Loucy (cell line): ENCODE measurements at regions not wholly inside any gene's neighbourhood (a gene's known extent, or its start where the extent isn't known, plus 50 kb on each side); places are given as distances from the start of the nearest gene placed in this dataset.

Experiments
- H2AFZ ChIP-seq: fragments of 200-600 bp; sonication (generic); 2 replicates; pipeline ENCODE4 v1.6.0; 2016; ENCODE audit warnings: antibody characterized with exemption, mild to moderate bottlenecking, low read length, moderate library complexity
- H3F3A ChIP-seq: fragments of 200-600 bp; 2 replicates; pipeline ENCODE4 v1.6.0; 2016; ENCODE audit warnings: antibody characterized with exemption, low read depth, mild to moderate bottlenecking
- H3K27me3 ChIP-seq: fragments of 200-600 bp; sonication (generic); 2 replicates; pipeline ENCODE4 v1.6.1; 2014; ENCODE audit warnings: low read length, mild to moderate bottlenecking; ENCODE audit not compliant: insufficient read depth, poor library complexity, severe bottlenecking
- H3K36me3 ChIP-seq: fragments of 200-600 bp; sonication (generic); 2 replicates; pipeline ENCODE4 v1.6.1; 2016; ENCODE audit warnings: low read length; ENCODE audit not compliant: insufficient read depth
- H3K4me1 ChIP-seq: fragments of 200-600 bp; sonication (generic); 2 replicates; pipeline ENCODE4 v1.5.1; 2014; ENCODE audit warnings: low read length, mild to moderate bottlenecking; ENCODE audit not compliant: insufficient read depth, poor library complexity, severe bottlenecking
- H3K4me2 ChIP-seq: fragments of 200-600 bp; sonication (generic); 2 replicates; pipeline ENCODE4 v1.6.0; 2014; ENCODE audit warnings: antibody characterized with exemption, low read length, low read depth, mild to moderate bottlenecking; ENCODE audit not compliant: poor library complexity, severe bottlenecking
- H3K4me3 ChIP-seq: fragments of 200-600 bp; sonication (generic); 2 replicates; pipeline ENCODE4 v1.5.1; 2014; ENCODE audit warnings: low read length, mild to moderate bottlenecking, mixed read lengths; ENCODE audit not compliant: poor library complexity, severe bottlenecking
- H3K79me2 ChIP-seq: fragments of 200-600 bp; sonication (generic); 2 replicates; pipeline ENCODE4 v1.6.1; 2014; ENCODE audit warnings: low read length; ENCODE audit not compliant: insufficient read depth
- H3K9ac ChIP-seq: fragments of 200-600 bp; sonication (generic); 2 replicates; pipeline ENCODE4 v1.6.0; 2014; ENCODE audit warnings: mild to moderate bottlenecking, low read depth, low read length, moderate library complexity; ENCODE audit not compliant: poor library complexity, severe bottlenecking
- H3K9me2 ChIP-seq: fragments of 200-600 bp; sonication (generic); replicated peaks from 2 replicates; pipeline ENCODE4 v1.6.1; 2016; ENCODE audit warnings: low read depth, low read length, mixed read lengths
- H3K9me3 ChIP-seq: fragments of 200-600 bp; sonication (generic); 2 replicates; pipeline ENCODE4 v1.6.1; 2014; ENCODE audit warnings: mild to moderate bottlenecking, antibody characterized with exemption, low read length, low read depth; ENCODE audit not compliant: insufficient read depth
- H4K20me1 ChIP-seq: fragments of 200-600 bp; sonication (generic); 2 replicates; pipeline ENCODE4 v1.6.0; 2014; ENCODE audit warnings: antibody characterized with exemption, low read length, mild to moderate bottlenecking; ENCODE audit not compliant: insufficient read depth, poor library complexity, severe bottlenecking
- CTCF ChIP-seq: fragments of 200-600 bp; sonication (generic); conservative IDR thresholded peaks from 2 replicates; pipeline ENCODE4 v1.5.1; 2014; ENCODE audit warnings: mild to moderate bottlenecking, antibody characterized with exemption, low read length
- EZH2phosphoT487 ChIP-seq: fragments of 200-600 bp; IDR thresholded peaks from 2 replicates; pipeline ENCODE4 v1.6.1; 2018; ENCODE audit warnings: antibody characterized with exemption, mild to moderate bottlenecking, moderate library complexity, borderline replicate concordance

- H3K4me3 ChIP-seq: no peak overlapping the region
- no peaks in the 10 kb centered on the region for H3K27me3 ChIP-seq
- H3F3A ChIP-seq: no peaks in the 10 kb centered on the region
- H3K36me3 ChIP-seq: no peaks in the 10 kb centered on the region
- TF ChIP-seq CTCF: no peak
- no peak for TF ChIP-seq EZH2phosphoT487
- H3K4me2 ChIP-seq: no peak overlapping the region
- no peaks in the 10 kb centered on the region for H3K79me2 ChIP-seq
- H2AFZ ChIP-seq: no peak overlapping the region
- no peaks in the 10 kb centered on the region for H3K9me3 ChIP-seq
- no peak overlapping the region for H3K9ac ChIP-seq
- H3K4me1 ChIP-seq: no peaks in the 10 kb centered on the region
- H4K20me1 ChIP-seq: no peaks in the 10 kb centered on the region
- no peaks in the 10 kb centered on the region for H3K9me2 ChIP-seq
Observed at GRCh38 chr14:26328791-26329190, 269.0 kb downstream of the NOVA1 start.

- H3K9ac ChIP-seq: no peak overlapping the region
- no peaks in the 10 kb centered on the region for H3K9me3 ChIP-seq
- no peak overlapping the region for H3K4me3 ChIP-seq
- no peak overlapping the region for H2AFZ ChIP-seq
- no peak overlapping the region for H3K4me2 ChIP-seq
- no peak for TF ChIP-seq EZH2phosphoT487
- no peak for TF ChIP-seq CTCF
- H3K79me2 ChIP-seq: no peaks in the 10 kb centered on the region
- no peaks in the 10 kb centered on the region for H3K9me2 ChIP-seq
- H3K36me3 ChIP-seq: no peaks in the 10 kb centered on the region
- H3K27me3 ChIP-seq: no peaks in the 10 kb centered on the region
- no peaks in the 10 kb centered on the region for H3F3A ChIP-seq
- H4K20me1 ChIP-seq: no peaks in the 10 kb centered on the region
- H3K4me1 ChIP-seq: no peaks in the 10 kb centered on the region
Observed at GRCh38 chr14:26323869-26324268, 274.0 kb downstream of the NOVA1 start.

- H3K9me3 ChIP-seq: no peaks in the 10 kb centered on the region
- H3K4me2 ChIP-seq: no peak overlapping the region
- no peaks in the 10 kb centered on the region for H3K79me2 ChIP-seq
- no peaks in the 10 kb centered on the region for H4K20me1 ChIP-seq
- TF ChIP-seq CTCF (no peak), EZH2phosphoT487 (no peak)
- no peak overlapping the region for H3K4me3 ChIP-seq
- H3K27me3 ChIP-seq: no peaks in the 10 kb centered on the region
- H3K36me3 ChIP-seq: no peaks in the 10 kb centered on the region
- H3K4me1 ChIP-seq: no peaks in the 10 kb centered on the region
- H2AFZ ChIP-seq: no peak overlapping the region
- H3F3A ChIP-seq: no peaks in the 10 kb centered on the region
- no peaks in the 10 kb centered on the region for H3K9me2 ChIP-seq
- no peak overlapping the region for H3K9ac ChIP-seq
Observed at GRCh38 chr14:26320886-26321285, 276.9 kb downstream of the NOVA1 start.
